Mucosa of rectum (tissue), 2 donors: ENCODE measurements at regions not wholly inside any gene's neighbourhood (a gene's known extent, or its start where the extent isn't known, plus 50 kb on each side); places are given as distances from the start of the nearest gene placed in this dataset.
"Not testable (repeated sequence)": the region's sequence is repeated elsewhere in the genome, so short reads cannot be mapped to it uniquely, and the experiment has no call there.

Source experiments
- H3K27ac ChIP-seq, 2 donors: one replicate each; pipeline ENCODE4 v1.7.0; 2013; ENCODE audit warnings: inconsistent platforms in 2 of 2, low read depth in 2 of 2, low read length in 2 of 2
- H3K27me3 ChIP-seq, 2 donors: one replicate each; pipeline ENCODE4 v1.7.0; 2013; ENCODE audit warnings: low read length in 2 of 2; ENCODE audit not compliant: control insufficient read depth in 2 of 2, insufficient read depth in 2 of 2
- H3K36me3 ChIP-seq, 2 donors: one replicate each; pipeline ENCODE4 v1.7.0; 2013; ENCODE audit warnings: low read length in 2 of 2; ENCODE audit not compliant: control insufficient read depth in 2 of 2, insufficient read depth in 2 of 2
- H3K4me1 ChIP-seq, 2 donors: one replicate each; pipeline ENCODE4 v1.7.0; 2013; ENCODE audit warnings: low read length in 2 of 2, mild to moderate bottlenecking in 1 of 2; ENCODE audit not compliant: control insufficient read depth in 2 of 2, insufficient read depth in 2 of 2
- H3K4me3 ChIP-seq, 2 donors: one replicate each; pipeline ENCODE4 v1.7.0; 2013; ENCODE audit warnings: low read length in 2 of 2
- H3K9ac ChIP-seq, 2 donors: one replicate each; pipeline ENCODE4 v1.7.0; 2013; ENCODE audit warnings: low read length in 2 of 2, low read depth in 1 of 2, mild to moderate bottlenecking in 1 of 2
- H3K9me3 ChIP-seq, 2 donors: one replicate each; pipeline ENCODE4 v1.7.0; 2013; ENCODE audit warnings: low read length in 2 of 2; ENCODE audit not compliant: control insufficient read depth in 2 of 2
- donor health status: healthy.
- donor health status: Normal muscosa, but diverticular disease.

DNA sequence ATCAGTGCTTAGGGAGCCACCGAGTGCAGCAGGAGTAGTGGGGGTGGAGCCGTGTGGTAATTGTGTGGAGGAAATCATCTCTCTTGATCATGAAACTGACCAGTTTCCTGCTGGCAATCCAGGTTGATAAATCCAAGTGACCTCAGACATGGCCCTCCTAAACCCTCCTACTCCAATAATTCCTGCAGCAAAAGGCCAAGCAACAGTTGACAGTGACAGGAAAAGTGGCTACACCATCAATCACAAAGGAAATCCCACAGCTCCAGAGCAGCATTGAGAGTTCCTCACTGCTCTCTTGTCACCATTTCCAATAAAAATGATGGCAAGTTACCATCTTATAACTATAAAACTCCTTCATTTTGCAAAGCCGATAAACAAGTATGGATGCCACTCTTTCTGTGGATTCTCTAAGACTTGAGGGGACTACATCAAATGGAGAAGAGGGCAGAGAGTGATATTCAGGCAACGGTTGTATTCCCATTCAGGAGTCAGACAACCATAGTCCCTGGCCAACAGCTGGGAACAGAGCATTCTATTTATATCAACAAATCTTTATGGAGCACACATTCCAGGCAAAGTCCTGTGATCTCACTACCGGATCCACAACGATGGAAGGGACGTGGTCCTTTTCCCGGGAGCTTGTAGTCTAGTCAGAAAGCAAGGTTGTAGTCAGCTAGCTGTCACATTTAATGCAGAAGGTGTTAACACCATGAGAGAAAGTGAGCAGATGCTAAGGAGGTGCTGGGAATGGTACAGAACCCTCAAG lies 312.5 kb upstream of the CTNNB1 start:
- no peak overlapping the region for H3K9ac ChIP-seq
- H3K4me1 ChIP-seq, result no peaks in the 10 kb centered on the region
- no peaks in the 10 kb centered on the region for H3K27me3 ChIP-seq
- peak overlapping the region in 1 of 2 donors; percentile 36 for H3K27ac ChIP-seq
- no peaks in the 10 kb centered on the region for H3K9me3 ChIP-seq
- H3K36me3 ChIP-seq, result no peaks in the 10 kb centered on the region
- no peak overlapping the region for H3K4me3 ChIP-seq

DNA sequence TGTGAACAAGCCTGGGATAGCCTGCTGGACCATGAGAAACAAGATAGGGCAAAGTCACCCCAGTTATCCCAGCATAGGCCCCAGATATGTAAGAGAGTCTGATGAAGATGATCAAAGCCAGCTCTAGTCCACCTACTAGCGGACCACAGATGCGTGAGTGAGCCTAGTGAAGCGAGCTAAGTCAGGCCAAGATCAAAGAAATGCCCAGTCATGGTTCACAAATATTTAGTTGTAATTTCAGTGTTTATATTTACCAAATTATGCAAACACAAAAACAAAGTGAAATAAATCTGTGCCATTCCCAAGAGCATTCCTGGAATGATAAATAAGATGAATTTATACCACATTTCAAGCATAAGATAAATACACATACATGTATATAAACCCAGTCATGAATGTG lies 308.1 kb upstream of the CTNNB1 start:
- H3K27ac ChIP-seq, result no peak overlapping the region

DNA sequence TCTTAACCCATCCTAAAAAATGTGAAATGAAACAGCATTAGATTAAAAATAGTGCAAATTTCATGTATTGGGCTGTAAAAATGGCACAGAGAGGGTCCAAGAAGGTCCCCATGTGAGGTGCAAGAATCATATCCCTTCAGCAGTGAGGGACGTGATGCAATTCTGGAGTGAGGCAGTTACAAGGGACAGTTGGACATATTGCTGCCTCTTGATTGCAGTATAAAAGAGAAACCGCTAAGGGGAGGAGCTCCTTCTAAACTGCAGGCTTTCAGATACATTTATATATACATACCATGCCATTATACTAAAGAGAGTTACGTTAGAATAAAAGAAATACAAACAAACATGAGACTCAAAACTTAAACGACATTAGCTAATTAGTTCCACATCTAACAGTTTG lies 304.2 kb upstream of the CTNNB1 start:
- no peak overlapping the region for H3K27ac ChIP-seq
- H3K9ac ChIP-seq, result no peak overlapping the region
- H3K4me1 ChIP-seq, result no peaks in the 10 kb centered on the region
- no peaks in the 10 kb centered on the region for H3K27me3 ChIP-seq
- no peak overlapping the region for H3K4me3 ChIP-seq
- H3K36me3 ChIP-seq, result no peaks in the 10 kb centered on the region
- no peaks in the 10 kb centered on the region for H3K9me3 ChIP-seq

More for the DNA sequence above, 308.1 kb upstream of the CTNNB1 start:
- Histone ChIP-seq H3K36me3 (no peaks in the 10 kb centered on the region), H3K4me3 (no peak overlapping the region), H3K27me3 (no peaks in the 10 kb centered on the region), H3K9ac (no peak overlapping the region), H3K9me3 (no peaks in the 10 kb centered on the region), H3K4me1 (no peaks in the 10 kb centered on the region)

DNA sequence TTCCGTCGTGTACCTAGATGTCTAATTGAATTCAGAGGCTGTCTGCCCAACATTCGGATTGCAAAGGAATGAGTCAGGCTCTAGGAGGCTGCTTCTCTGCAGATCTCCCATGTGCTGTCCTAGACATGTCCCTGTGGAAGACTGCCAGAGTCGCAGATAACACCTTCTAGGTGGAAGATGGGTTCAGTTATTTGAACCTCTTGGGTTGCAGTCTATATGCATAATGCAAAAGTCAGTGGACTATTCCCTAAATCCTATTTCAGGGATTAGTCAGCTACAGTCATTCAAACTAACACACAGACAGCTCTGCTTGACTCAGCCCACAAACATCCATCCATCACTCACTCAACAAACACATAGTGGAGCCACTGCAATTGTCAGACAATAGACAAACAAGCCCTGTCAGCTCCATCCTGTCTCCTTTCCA lies 300.0 kb upstream of the CTNNB1 start:
- Histone ChIP-seq H3K9me3 (no peaks in the 10 kb centered on the region), H3K4me3 (no peak overlapping the region)

GRCh38 chr3:40901298-40901697 lies 298.0 kb upstream of the CTNNB1 start:
- Histone ChIP-seq H3K4me1 (no peaks in the 10 kb centered on the region), H3K27ac (no peak overlapping the region), H3K9ac (no peak overlapping the region), H3K27me3 (no peaks in the 10 kb centered on the region), H3K4me3 (no peak overlapping the region), H3K9me3 (no peaks in the 10 kb centered on the region), H3K36me3 (no peaks in the 10 kb centered on the region)

More for the DNA sequence above, 300.0 kb upstream of the CTNNB1 start:
- H3K4me1 ChIP-seq, result no peaks in the 10 kb centered on the region
- no peaks in the 10 kb centered on the region for H3K27me3 ChIP-seq
- H3K27ac ChIP-seq, result no peak overlapping the region
- H3K9ac ChIP-seq, result no peak overlapping the region
- H3K36me3 ChIP-seq, result no peaks in the 10 kb centered on the region

GRCh38 chr3:40901796-40902195 lies 297.5 kb upstream of the CTNNB1 start:
- Histone ChIP-seq H3K27me3 (no peaks in the 10 kb centered on the region), H3K36me3 (no peaks in the 10 kb centered on the region), H3K9me3 (no peaks in the 10 kb centered on the region)

GRCh38 chr3:40907907-40908465 lies 291.3 kb upstream of the CTNNB1 start:
- not testable (repeated sequence) for H3K27ac ChIP-seq

More at GRCh38 chr3:40901796-40902195, 297.5 kb upstream of the CTNNB1 start:
- Histone ChIP-seq H3K27ac (no peak overlapping the region), H3K9ac (no peak overlapping the region), H3K4me1 (no peaks in the 10 kb centered on the region), H3K4me3 (no peak overlapping the region)

DNA sequence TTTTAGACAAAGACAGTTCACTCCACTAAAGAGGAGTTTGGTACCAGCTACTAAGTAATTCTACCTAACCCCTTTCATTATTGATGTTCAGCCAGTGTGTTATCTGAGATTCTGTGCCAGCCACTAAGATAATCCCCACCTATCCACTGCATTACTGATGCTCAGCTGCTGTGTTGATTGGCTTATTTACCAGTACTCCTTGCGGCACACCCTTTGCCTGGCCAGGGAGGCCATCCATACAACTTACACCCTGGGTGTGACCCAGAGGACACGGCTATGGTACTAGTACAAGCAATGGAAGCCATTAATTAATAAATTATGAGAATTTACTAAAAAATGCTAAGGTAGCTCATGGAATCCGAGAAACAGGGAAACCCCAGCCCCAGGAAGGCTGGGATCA lies 290.7 kb upstream of the CTNNB1 start:
- Histone ChIP-seq H3K9ac (no peak overlapping the region), H3K27me3 (no peaks in the 10 kb centered on the region)

More at GRCh38 chr3:40907907-40908465, 291.3 kb upstream of the CTNNB1 start:
- not testable (repeated sequence) for H3K4me3 ChIP-seq, H3K9ac ChIP-seq, H3K36me3 ChIP-seq, H3K27me3 ChIP-seq, H3K9me3 ChIP-seq
- H3K4me1 ChIP-seq, result peaks cover 8 to 13% of the 10 kb centered on the region in 2 donors

GRCh38 chr3:40911264-40911663 lies 288.0 kb upstream of the CTNNB1 start:
- H3K27me3 ChIP-seq, result no peaks in the 10 kb centered on the region
- H3K4me3 ChIP-seq, result no peak overlapping the region
- no peak overlapping the region for H3K9ac ChIP-seq
- H3K36me3 ChIP-seq, result no peaks in the 10 kb centered on the region
- peaks cover 10 to 20% of the 10 kb centered on the region in 2 donors for H3K4me1 ChIP-seq
- H3K9me3 ChIP-seq, result no peaks in the 10 kb centered on the region
- H3K27ac ChIP-seq, result peak overlapping the region in 1 of 2 donors; percentile 4

More for the DNA sequence above, 290.7 kb upstream of the CTNNB1 start:
- Histone ChIP-seq H3K4me3 (no peak overlapping the region), H3K4me1 (peaks cover 10 to 18% of the 10 kb centered on the region in 2 donors), H3K27ac (no peak overlapping the region), H3K36me3 (no peaks in the 10 kb centered on the region), H3K9me3 (no peaks in the 10 kb centered on the region)

GRCh38 chr3:40911928-40912327 lies 287.4 kb upstream of the CTNNB1 start:
- Histone ChIP-seq H3K27ac (peak overlapping the region; percentile 4 to 11), H3K36me3 (no peaks in the 10 kb centered on the region), H3K4me1 (peaks cover 10 to 22% of the 10 kb centered on the region in 2 donors), H3K9ac (no peak overlapping the region), H3K9me3 (no peaks in the 10 kb centered on the region), H3K27me3 (no peaks in the 10 kb centered on the region), H3K4me3 (peak overlapping the region; percentile 5 to 9)
